ENCODE measurements at regions not wholly inside any gene's neighbourhood (a gene's known extent, or its start where the extent isn't known, plus 50 kb on each side); places are given as distances from the start of the nearest gene placed in this dataset.

DNA sequence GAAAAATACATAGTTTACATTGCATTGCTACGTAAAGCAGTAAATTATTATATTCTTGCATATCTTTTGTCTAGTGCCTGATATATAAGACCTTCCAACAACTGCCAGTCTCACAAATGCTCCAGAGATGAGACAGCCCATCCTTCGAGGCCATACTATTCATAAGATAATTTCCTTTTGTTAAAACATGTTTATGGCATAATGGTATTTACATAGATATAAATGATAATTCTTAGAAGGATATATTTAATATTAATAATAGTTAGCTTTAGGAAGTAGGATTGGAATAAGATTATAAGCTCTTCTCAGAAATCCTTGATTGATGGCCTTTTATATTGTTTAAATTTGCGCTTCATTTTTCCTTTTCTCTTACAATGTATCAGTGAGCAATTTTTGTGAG, 1410.1 kb upstream of the MIR17HG start (continued):
- TF ChIP-seq, protein P1, sequence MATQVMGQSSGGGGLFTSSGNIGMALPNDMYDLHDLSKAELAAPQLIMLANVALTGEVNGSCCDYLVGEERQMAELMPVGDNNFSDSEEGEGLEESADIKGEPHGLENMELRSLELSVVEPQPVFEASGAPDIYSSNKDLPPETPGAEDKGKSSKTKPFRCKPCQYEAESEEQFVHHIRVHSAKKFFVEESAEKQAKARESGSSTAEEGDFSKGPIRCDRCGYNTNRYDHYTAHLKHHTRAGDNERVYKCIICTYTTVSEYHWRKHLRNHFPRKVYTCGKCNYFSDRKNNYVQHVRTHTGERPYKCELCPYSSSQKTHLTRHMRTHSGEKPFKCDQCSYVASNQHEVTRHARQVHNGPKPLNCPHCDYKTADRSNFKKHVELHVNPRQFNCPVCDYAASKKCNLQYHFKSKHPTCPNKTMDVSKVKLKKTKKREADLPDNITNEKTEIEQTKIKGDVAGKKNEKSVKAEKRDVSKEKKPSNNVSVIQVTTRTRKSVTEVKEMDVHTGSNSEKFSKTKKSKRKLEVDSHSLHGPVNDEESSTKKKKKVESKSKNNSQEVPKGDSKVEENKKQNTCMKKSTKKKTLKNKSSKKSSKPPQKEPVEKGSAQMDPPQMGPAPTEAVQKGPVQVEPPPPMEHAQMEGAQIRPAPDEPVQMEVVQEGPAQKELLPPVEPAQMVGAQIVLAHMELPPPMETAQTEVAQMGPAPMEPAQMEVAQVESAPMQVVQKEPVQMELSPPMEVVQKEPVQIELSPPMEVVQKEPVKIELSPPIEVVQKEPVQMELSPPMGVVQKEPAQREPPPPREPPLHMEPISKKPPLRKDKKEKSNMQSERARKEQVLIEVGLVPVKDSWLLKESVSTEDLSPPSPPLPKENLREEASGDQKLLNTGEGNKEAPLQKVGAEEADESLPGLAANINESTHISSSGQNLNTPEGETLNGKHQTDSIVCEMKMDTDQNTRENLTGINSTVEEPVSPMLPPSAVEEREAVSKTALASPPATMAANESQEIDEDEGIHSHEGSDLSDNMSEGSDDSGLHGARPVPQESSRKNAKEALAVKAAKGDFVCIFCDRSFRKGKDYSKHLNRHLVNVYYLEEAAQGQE (IDR thresholded peaks at IDR 0.05; ENCODE audit: unreplicated experiment), result no peak

GRCh38 chr13:89940383-89940782, 1407.1 kb upstream of the MIR17HG start:
- no peaks in the 10 kb centered on the region for H3K9me3 Mint-ChIP-seq
- ATAC-seq, result no peak
- no peaks in the 10 kb centered on the region for H3K4me1 ChIP-seq (ENCODE audit: insufficient read depth)

More at GRCh38 chr13:89940383-89940782, 1407.1 kb upstream of the MIR17HG start:
- Mint-ChIP-seq H3K4me3 (no peak overlapping the region), H3K4me1 (no peaks in the 10 kb centered on the region), H3K36me3 (ENCODE audit: low read depth) (no peaks in the 10 kb centered on the region), H3K27ac (no peak overlapping the region), H3K27me3 (ENCODE audit: insufficient read depth, low read depth, poor library complexity) (peaks cover 1% of the 10 kb centered on the region)
- Histone ChIP-seq H4K20me1 (replicated peaks; ENCODE audit: insufficient read depth) (no peaks in the 10 kb centered on the region), H3F3A (replicated peaks; ENCODE audit: low read depth) (no peaks in the 10 kb centered on the region), H3K4me3 (no peak overlapping the region), H3K4me2 (no peak overlapping the region), H3K27me3 (ENCODE audit: insufficient read depth) (no peaks in the 10 kb centered on the region), H3K79me2 (replicated peaks; ENCODE audit: insufficient read depth) (no peaks in the 10 kb centered on the region), H3K36me3 (ENCODE audit: insufficient read depth) (no peaks in the 10 kb centered on the region), H2AFZ (no peak overlapping the region), H3K27ac (ENCODE audit: low read depth) (no peak overlapping the region), H3K9me2 (ENCODE audit: insufficient read depth) (no peaks in the 10 kb centered on the region)
- no peak for DNase-seq (ENCODE audit: low spot score)
- TF ChIP-seq EZH2 (IDR thresholded peaks at IDR 0.05; ENCODE audit: low read depth, unreplicated experiment) (no peak), POLR2AphosphoS5 (IDR thresholded peaks at IDR 0.05; ENCODE audit: low read depth) (no peak), ZNF331 (CRISPR knock-in tag; IDR thresholded peaks at IDR 0.05; ENCODE audit: low read depth) (no peak), CTCF (conservative IDR thresholded peaks at IDR 0.05; ENCODE audit: low read depth in 2 of 2) (no peak), ZNF114 (CRISPR knock-in tag; IDR thresholded peaks at IDR 0.05) (no peak), NANOG (IDR thresholded peaks at IDR 0.05; ENCODE audit: borderline replicate concordance) (no peak), ETS1 (IDR thresholded peaks at IDR 0.05) (no peak), CREB1 (CRISPR knock-in tag; IDR thresholded peaks at IDR 0.05; ENCODE audit: low read depth) (no peak)
- TF ChIP-seq, protein P1 (IDR thresholded peaks at IDR 0.05; ENCODE audit: unreplicated experiment), result no peak

Measured in GM23338 (cell line).